Occipital lobe (tissue), 1 donor: ENCODE measurements at regions not wholly inside any gene's neighbourhood (a gene's known extent, or its start where the extent isn't known, plus 50 kb on each side); places are given as distances from the start of the nearest gene placed in this dataset.
"Not testable (repeated sequence)": the region's sequence is repeated elsewhere in the genome, so short reads cannot be mapped to it uniquely, and the experiment has no call there.

ENCODE experiments used
- DNase-seq: peaks from one replicate; lab custom pipeline; 2025; lab: John Stamatoyannopoulos, UW

DNA sequence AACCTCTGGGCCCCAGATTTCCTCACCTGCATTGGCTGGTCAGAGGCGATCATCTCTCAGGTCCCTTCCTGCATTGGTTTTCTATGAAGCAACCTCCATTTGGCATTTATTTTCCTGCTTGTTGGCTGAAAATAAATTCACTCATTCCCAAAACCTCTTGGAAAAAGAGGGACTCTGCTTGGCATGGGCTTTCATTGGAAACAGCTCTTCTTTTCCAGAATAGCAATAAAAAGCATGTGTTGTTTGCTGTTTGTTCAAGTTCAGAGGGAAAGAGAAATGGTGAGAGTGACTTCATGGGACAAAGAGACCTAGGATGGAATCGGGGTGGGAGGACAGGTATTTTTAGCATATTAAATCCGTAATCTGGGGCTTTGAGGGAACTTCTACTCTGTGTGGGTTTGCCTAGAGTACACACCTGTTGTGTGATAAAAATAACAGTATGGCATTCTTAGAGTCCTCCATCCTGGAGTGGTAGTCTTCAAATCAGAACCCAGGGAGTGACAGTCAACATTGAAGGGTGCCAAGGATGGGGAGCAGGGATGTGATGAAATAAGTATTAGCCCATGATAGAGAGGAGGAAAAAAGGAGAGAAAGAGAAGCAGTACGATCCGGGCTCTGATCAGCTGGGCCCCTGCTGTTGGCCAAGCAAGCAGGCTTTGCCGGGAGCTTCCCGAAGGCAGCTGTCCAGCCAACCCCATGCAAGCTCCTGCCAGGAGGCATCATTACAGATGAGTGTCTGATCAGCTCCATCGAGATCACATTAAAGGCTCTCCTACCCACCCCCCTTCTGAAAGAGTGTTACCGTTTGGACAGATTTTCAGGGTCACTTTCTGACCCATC lies 131.9 kb upstream of the NFIA start:
- no peak for DNase-seq

DNA sequence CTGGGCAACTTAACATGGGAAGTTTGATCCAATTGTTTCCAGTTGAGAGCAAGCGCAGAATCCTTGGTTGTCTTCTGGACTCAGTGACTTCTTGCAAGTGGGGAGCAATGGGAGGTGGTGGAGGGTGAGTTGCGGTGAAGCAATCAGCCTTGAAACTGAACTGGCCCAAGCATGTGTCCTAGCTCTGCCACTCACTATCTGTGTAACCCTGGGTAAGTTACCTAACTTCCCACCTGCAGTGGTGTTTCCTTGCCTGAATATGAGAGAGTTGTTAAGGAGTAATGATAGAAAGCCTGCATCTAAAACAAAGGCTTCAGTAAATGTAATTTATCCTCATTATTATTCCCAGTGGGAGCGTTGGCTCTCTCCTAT lies 132.5 kb upstream of the NFIA start:
- no peak for DNase-seq

DNA sequence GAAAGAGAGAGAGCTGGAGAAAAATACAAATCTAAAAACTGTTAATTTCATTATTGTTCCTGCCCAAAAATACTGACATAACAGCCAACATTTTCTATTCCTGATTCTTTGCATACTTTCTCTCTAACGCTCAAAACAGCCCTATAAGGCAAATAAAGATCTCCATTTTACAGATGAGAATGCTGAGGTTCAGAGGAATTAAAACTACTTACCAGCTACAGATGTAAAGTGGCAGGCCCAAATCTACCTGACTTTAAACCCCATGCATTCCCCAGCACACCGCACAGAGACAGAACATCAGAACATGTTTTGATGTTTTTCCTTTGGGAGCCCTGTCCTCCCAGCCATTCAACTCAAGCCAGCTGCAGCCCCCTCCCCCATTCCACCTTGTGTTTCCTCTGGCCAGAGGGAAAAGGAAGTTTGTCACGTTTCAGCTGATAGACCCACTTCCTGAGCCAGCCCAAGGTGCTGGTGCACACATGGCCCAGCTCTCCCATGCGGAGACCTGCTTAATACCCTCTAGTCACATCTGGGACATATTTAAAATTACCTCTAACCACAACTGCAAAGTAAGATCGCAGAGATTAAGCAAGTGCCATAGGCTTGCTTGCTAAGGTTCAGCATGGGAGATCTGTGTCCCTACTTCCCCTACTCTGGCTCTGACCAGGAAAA lies 133.1 kb upstream of the NFIA start:
- no peak for DNase-seq

DNA sequence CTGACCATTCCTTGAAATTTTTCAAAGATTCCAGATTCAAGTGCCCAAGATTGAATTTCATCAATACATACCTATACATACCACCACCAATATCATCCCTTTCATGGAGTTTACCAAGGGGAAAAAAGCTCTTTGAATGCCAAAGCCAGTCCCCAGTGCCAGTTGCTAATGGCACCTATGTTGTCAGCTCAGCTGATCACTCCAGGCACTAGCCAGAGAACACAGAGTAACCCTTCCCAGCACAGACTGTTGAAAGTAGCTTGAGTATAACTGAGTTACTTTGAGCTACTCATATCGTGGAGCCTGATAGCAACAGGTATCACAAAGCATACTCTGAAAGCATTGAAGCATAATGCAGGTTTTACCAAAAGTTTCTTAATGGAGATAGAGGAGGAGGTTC lies 133.9 kb upstream of the NFIA start:
- DNase-seq, result no peak

DNA sequence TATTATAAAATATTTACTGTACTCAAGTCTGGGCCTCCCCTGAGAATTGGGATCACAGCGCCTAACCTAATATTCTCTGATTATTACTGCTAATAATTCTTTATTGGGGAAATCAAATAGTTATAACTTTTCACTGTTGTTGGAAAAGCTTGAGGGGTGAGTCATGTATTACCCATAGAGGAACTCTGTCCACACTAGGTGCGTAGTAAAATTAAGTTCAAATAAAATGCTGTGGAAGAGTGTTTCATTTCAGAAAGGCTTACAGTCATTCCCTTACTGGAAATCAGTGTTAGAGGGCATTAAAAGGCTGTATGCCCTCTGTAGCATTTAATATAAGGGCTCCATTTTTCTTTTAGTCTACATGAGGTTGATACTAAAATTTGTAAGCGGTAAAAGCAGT lies 135.0 kb upstream of the NFIA start:
- no peak for DNase-seq

DNA sequence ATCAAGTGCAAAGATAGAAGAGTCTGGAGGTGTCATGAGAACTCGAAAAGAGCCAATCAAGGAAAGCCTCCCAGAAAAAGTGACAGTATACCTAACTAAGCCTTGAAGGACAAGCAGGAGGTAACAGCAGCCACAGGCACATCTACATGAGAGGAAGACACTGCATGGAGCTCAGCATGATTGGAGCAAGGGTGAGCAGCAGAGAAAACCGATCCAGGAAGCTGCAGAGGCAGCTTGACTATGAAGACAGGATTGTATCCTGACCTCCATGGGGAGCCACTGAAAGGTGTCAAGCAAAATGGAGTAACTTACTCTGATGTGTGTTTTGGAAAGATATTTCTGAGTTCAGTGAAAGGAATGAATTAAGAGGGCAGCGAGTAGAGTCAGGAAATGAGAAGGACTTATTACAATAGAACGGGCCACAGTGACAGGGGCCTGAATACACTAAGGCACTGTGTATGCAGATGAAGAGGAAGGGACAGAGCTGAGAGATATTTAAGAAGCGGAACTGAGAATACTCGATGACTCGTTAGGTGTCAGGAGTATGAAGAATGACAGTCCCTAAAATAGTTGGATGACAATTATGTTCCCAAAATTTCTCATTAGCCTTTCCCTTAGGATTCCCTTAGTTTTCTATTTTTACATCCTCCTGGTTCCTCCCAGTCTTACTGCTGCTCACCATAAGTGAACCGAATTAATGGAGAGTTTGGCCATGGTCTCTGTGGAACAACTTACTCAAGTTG lies 139.3 kb upstream of the NFIA start:
- DNase-seq, result no peak

DNA sequence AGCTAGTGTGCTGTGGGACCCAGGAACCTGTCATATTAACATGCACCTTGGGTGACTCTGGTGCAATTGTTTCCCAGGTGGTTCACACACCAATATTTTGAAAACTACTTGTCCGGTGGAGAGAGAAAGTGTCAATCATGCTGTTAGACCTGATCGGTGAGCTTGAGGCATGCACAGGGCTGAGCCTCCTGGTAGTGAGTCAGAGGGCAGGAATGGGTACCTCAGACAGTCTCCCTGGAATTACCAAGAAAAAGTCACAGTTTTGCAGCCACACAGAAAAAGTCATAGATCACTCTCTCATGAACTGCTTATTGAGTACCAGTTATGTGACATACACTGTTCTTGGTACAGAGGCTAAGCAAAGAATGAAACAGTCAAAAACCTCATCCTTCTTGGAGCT lies 140.1 kb upstream of the NFIA start:
- DNase-seq, result no peak

DNA sequence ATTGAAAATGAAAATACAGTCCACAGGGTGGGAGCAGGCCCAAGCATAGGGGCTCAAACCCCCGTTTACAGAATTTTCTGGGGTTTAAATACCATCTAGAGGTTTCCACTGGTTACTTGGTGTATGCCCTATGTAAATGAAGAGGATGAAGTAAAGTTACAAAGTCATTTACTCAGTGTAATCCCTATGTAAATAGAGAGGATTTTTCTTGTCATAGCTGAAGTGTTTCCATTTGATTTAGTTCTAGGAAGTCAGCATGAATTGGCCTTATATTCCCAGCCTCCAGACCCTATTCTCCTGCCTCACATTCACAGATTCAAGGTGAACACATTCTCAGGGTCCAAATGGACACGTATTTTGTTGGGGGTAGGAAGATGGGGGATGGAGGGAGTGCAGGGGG lies 141.7 kb upstream of the NFIA start:
- not testable (repeated sequence) for DNase-seq

DNA sequence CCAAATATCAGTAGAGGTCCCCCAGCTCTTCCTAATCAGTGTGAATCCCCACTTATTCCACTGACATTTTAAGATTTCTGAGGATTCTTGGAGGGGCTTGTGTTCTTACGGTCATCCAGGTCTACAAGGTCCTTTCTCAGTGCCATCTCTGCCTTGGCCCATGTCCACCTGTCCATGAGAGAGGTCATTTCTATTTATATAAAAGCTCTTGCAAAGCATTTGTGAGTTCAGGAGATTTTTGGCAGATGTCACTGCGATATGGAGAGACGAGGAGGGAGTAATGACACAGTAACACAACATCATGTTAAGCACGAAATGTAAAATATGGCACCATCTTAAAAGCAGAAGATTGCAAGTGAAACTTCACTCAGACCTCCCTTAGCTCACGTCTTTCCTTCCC lies 144.6 kb upstream of the NFIA start:
- DNase-seq, result no peak

DNA sequence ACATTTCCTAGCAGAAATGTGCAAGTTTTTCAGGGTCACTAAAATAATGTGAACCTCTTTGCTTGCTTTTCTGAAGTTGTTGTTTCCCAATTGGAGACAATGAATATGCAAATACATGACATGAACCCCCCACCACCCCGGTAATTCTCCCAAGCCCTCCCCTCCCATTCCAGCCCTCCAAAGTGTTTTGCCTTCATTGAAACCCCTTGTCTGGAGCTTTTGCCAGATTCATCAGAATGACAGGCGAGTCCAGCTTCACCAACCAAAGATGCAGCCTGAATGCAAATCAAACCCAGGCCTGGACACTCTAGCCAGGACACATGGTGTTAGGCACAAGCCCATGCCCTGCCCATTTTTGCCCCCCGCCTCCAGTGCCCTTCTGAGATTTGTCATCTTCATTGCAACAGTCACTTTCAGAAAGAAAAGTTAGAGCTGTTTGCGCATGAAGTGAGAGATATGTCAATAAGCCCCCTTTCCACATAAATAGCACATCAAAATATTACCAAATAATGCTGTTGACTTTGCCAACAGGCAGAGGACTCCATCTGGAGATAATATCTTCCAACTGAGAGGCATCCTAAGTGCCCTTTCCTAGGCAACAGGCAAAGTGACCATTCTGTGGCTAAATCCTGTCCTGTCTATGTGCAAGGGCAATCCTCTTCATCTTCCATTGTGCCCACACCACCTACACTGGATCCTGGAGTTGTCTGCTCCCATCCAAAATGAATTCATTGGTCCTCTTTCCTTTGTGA lies 145.6 kb upstream of the NFIA start:
- DNase-seq, result no peak

DNA sequence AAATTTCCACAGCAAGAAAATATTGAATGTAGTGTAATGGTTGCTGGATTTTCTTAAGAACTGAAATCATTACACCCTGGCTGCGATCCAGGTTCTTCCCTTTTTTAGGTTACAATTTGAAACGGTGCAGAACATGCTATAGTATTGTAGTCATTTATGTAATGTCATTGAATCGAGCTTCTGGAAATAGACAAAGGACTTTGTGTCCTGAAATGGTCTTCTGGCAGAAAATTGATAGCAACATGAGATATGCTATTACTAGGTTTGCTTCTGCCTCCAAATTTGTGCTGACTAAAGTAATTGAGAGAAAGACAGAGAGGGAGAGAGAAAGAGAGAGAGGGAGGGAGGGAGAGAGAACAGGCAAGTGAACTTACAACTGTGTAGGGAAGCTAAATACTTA lies 146.2 kb upstream of the NFIA start:
- DNase-seq, result no peak

DNA sequence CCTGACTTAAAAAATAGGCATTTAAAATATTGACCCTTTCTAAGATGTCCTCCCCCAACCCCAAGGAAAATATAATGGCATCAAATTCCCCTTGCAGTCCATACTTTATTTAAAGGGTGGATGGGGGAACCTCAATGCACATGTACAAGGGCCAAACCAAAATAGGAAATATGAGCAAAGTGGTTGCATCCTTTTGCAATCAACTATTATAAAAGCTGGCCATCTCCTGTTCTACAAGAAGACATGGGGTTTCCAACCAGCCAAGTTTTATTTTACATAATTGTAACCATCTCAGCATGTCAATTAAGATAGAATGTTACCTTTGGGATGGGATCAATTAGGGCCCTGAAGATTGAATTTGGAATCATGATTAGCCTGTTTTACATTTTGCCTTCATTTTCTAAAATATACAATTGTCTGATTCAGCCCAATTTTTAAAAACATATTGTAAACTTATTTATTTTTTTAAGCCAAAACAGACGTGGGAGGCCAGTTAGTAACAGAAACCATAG lies 146.7 kb upstream of the NFIA start:
- no peak for DNase-seq

DNA sequence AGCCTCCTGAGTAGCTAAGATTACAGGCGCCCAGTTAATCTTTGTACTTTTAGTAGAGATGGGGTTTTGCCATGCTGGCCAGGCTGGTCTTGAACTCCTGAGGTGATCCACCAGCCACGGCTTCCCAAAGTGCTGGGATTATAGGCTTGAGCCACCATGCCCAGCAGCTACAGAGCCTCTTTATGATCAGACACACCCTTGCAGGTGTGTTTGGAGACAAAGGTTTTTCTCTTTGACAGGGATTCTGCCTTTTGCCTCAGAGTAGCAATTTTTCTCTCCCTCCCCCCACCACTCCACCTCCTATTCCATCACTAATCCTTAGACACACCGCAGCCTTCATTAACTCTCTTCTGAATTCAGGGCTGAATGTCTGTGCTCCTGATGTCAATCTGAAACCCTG lies 152.2 kb upstream of the NFIA start:
- DNase-seq, result no peak

DNA sequence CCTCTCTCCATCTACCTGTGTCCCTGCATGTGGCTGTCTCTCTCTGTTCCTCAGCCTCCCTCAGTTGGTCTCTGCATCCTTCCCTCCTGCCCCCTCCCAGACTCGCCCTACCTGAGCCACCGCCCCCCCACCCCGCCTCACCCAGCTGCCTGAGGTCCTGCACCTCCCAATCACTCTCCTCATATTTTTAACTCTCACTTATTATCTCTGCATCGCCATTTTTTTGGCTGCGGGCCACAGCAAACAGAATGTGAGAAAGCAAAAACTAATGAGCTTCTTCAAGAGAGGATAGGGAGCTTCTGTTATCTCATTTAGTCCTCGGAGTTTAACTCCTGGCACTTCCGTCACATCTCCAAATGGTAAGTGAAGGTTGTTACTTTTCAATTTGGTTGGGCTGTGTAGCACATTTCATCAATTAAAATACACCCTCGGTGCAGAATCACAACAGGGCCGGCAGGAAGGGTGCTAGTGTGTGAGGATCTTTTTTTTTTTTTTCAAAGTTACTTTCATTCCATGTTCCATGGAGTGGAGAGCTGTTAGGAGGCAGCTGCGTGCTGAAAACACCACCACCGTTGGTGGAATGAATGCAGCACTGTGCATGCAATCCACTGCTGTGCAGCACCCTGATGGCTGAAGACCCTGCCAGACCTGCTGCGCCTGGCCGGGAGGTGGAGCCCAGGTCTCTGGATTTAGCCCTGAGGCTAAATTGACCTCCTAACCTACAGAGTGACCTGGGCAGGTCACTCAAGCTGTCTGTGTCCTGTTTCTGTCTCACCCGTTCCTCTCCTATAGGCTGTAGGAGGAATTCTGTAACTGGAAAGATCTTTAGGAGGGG lies 157.2 kb upstream of the NFIA start:
- DNase-seq, result no peak

DNA sequence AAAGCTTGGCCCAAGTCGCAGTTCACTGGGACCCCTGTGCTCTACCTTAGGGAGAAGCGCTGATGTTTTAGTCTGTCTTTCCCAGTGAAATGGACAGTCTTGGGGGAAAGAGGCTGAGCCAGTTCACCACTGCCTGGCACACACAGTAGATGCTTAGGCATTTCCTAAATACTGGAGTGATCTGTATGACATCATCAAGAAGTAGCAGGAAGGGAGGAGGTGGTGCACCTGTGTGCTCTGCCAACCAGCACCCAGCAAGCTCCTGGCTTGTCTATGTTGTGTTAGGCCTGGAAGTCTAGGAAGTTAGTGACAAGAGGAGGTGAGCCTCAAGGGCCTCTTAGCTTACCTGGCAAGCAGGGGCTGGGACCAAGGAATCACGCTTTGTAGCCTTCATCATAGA lies 158.2 kb upstream of the NFIA start:
- no peak for DNase-seq

DNA sequence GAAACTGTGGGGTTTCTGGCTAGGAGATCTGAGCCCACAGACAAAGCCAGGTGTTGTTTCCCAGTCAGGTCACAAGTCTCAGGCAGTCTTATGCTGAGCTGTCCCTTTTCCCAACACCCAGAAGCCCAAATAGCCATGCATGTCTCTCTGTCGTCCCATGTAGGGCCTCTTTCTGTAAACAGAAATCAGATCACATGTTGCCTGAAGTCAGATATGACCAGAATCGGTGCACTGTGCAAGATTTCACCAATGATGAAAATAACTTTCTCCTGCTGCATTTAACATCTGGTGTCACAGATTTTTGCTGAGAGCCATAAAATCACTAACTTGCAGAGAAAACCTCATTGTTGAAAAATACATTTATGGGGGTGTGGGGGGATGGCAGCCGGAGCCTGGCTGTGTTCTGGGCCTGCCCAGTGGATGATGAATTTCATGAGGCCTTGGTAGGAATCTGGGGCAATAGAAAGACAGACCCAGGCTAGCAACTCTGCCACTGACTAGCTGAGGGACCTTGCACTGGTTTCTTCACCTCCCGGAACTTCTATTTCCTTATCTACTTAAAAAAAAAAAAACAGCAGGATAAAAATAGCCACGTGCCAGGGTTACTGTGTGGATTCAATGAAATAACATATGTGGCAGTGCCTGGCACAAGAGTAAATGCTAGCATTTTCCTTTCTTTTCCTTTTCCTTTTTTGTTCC lies 158.8 kb upstream of the NFIA start:
- no peak for DNase-seq

DNA sequence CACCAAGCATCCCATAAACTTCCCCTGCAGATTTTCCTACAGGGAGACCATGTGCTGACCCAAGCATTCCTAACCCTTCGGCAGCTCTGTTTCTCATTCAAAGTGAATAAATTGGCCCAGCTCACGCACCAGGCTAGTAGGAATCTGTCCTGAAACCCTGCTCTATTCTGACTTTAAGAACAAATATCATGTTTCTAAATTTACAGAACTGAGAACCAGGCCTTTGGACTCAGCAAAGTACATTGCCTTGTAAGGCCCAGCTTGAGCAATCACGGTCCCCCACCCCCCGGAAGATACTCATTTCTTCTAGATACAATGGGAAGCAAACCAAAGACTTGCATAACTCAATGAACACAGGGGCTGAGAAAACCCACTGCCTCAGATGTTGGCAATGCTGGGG lies 160.1 kb upstream of the NFIA start:
- no peak for DNase-seq

DNA sequence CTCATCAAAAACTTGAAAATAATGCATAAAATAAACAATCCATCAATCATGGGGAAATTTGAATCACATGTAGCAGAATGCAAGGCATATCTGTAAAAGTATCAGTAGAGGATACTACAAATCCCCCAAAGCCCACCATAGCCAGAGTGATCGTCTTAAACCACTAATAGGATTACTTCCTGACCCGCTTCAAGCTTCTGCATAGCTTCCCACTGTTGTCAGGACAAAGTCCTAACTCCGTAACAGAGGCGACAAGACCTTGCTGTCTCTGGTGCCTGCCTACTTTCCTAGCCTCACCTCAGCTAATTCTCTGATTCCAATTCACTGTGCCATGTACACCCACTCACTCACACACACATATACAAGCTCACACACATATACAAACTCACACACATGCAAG lies 161.2 kb upstream of the NFIA start:
- DNase-seq, result no peak

DNA sequence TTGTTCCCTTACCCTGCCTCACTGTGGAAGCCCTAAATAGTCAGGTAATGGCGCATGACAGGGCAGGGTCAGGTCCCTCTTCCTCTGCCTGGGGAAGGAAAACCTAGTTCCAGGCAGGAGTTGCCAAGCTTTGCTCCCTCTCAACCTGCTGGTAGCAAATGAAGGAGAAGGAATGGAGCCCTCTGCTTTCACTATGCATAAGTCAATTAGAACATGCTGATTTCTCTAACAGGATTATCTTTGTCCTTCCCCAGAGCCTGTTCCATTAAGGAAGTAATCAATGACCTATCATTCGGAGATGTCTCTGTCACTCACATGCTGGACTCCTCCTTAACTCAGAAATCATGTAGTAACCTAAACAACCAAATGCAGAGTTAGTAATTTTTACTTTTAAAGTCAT lies 161.8 kb upstream of the NFIA start:
- DNase-seq, result no peak

DNA sequence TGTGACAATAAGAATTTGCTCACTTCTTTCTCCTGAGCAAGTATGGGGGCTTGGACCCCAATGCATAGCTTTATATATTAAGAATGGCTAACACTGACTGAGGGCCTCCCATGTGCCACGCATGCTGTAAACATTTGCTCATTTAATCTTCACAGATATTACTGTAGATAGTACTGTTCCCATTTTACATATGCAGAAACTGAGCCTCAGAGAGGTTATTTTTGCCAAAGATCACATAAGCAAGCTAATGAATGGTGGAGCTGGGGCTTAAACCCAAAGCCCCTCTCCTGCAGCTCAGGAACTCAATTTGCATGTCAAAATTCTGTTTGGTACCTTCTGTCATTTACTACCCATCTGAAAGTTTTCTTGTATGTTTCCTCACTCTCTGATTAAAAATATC lies 163.5 kb upstream of the NFIA start:
- DNase-seq, result no peak
